H9 (cell line): ENCODE measurements at regions not wholly inside any gene's neighbourhood (a gene's known extent, or its start where the extent isn't known, plus 50 kb on each side); places are given as distances from the start of the nearest gene placed in this dataset.

Experiments
- DNase-seq: peaks from one replicate; pipeline ENCODE4 v3.0.0-alpha.2; 2017
- H2AFZ ChIP-seq: one replicate; pipeline ENCODE4 v1.6.1; 2013; ENCODE audit warnings: mild to moderate bottlenecking, low read length, control low read depth, moderate library complexity
- H2AK5ac ChIP-seq: 2 replicates; pipeline ENCODE4 v1.6.1; 2013; ENCODE audit warnings: low read length, control low read depth, mixed read lengths; ENCODE audit not compliant: insufficient read length
- H2BK120ac ChIP-seq: one replicate; pipeline ENCODE4 v1.6.1; 2013; ENCODE audit warnings: low read depth, mild to moderate bottlenecking, low read length, control low read depth, inconsistent platforms; ENCODE audit not compliant: poor library complexity, severe bottlenecking
- H2BK12ac ChIP-seq: 2 replicates; pipeline ENCODE4 v1.6.1; 2013; ENCODE audit warnings: low read length, control low read depth, mixed read lengths, low read depth; ENCODE audit not compliant: insufficient read length
- H2BK15ac ChIP-seq: 2 replicates; pipeline ENCODE4 v1.6.1; 2013; ENCODE audit warnings: low read depth, low read length, control low read depth
- H2BK20ac ChIP-seq: one replicate; pipeline ENCODE4 v1.6.1; 2013; ENCODE audit warnings: low read depth, mild to moderate bottlenecking, low read length, control low read depth, inconsistent platforms; ENCODE audit not compliant: poor library complexity, severe bottlenecking
- H2BK5ac ChIP-seq: 2 replicates; pipeline ENCODE4 v1.6.1; 2013; ENCODE audit warnings: low read length, control low read depth, mixed read lengths; ENCODE audit not compliant: insufficient read length
- H3K14ac ChIP-seq: 2 replicates; pipeline ENCODE4 v1.6.1; 2013; ENCODE audit warnings: low read length, control low read depth; ENCODE audit not compliant: insufficient read depth
- H3K18ac ChIP-seq: 2 replicates; pipeline ENCODE4 v1.6.1; 2013; ENCODE audit warnings: low read depth, mild to moderate bottlenecking, mixed read lengths, low read length, control low read depth; ENCODE audit not compliant: insufficient read length
- H3K23ac ChIP-seq: 2 replicates; pipeline ENCODE4 v1.6.1; 2013; ENCODE audit warnings: low read length, control low read depth, mixed read lengths, low read depth; ENCODE audit not compliant: insufficient read length
- H3K23me2 ChIP-seq: 2 replicates; pipeline ENCODE4 v1.6.1; 2013; ENCODE audit warnings: low read depth, mild to moderate bottlenecking, mixed read lengths, low read length, control low read depth; ENCODE audit not compliant: insufficient read length, poor library complexity, severe bottlenecking
- H3K27ac ChIP-seq: 2 replicates; pipeline ENCODE4 v1.5.1; 2013; ENCODE audit warnings: low read length, control low read depth, mixed read lengths, low read depth; ENCODE audit not compliant: insufficient read length
- H3K27me3 ChIP-seq: 2 replicates; pipeline ENCODE4 v1.6.1; 2013; ENCODE audit warnings: low read length, control low read depth, inconsistent platforms; ENCODE audit not compliant: insufficient read depth
- H3K4ac ChIP-seq: 2 replicates; pipeline ENCODE4 v1.6.1; 2013; ENCODE audit warnings: low read depth, mild to moderate bottlenecking, control low read depth, inconsistent platforms, low read length, moderate library complexity
- H3K4me1 ChIP-seq: 2 replicates; pipeline ENCODE4 v1.6.1; 2013; ENCODE audit warnings: low read length, control low read depth, inconsistent platforms; ENCODE audit not compliant: insufficient read depth
- H3K4me2 ChIP-seq: 2 replicates; pipeline ENCODE4 v1.6.1; 2013; ENCODE audit warnings: low read length, control low read depth, mixed read lengths; ENCODE audit not compliant: insufficient read length, insufficient read depth
- H3K56ac ChIP-seq: 2 replicates; pipeline ENCODE4 v1.6.1; 2013; ENCODE audit warnings: low read depth, mild to moderate bottlenecking, mixed read lengths, low read length, control low read depth; ENCODE audit not compliant: insufficient read length
- H3K79me1 ChIP-seq: 2 replicates; pipeline ENCODE4 v1.6.1; 2013; ENCODE audit warnings: low read depth, mild to moderate bottlenecking, moderate library complexity, low read length, control low read depth, inconsistent platforms; ENCODE audit not compliant: insufficient read depth, poor library complexity, severe bottlenecking
- H3K79me2 ChIP-seq: 2 replicates; pipeline ENCODE4 v1.6.1; 2013; ENCODE audit warnings: low read length, control low read depth, inconsistent platforms; ENCODE audit not compliant: insufficient read depth
- H3K9ac ChIP-seq: 2 replicates; pipeline ENCODE4 v1.6.1; 2013; ENCODE audit warnings: low read length, control low read depth, mixed read lengths; ENCODE audit not compliant: insufficient read length; ENCODE audit errors: extremely low read depth
- H3K9me3 ChIP-seq: one replicate; pipeline ENCODE4 v1.6.1; 2013; ENCODE audit warnings: low read depth, low read length, inconsistent platforms; ENCODE audit not compliant: control insufficient read depth
- H3T11ph ChIP-seq: one replicate; pipeline ENCODE4 v1.6.1; 2013; ENCODE audit warnings: mild to moderate bottlenecking, low read length, control low read depth, inconsistent platforms
- H4K20me1 ChIP-seq: one replicate; pipeline ENCODE4 v1.6.1; 2013; ENCODE audit not compliant: control insufficient read depth, insufficient read length, insufficient read depth
- H4K5ac ChIP-seq: 2 replicates; pipeline ENCODE4 v1.6.1; 2013; ENCODE audit warnings: low read depth, mild to moderate bottlenecking, mixed read lengths, low read length, control low read depth; ENCODE audit not compliant: insufficient read length
- H4K8ac ChIP-seq: replicated peaks from 2 replicates; pipeline ENCODE4 v1.6.1; 2013; ENCODE audit warnings: low read length, control low read depth, mixed read lengths, low read depth; ENCODE audit not compliant: insufficient read length
- H4K91ac ChIP-seq: 2 replicates; pipeline ENCODE4 v1.6.1; 2013; ENCODE audit warnings: low read depth, mild to moderate bottlenecking, moderate library complexity, mixed read lengths, low read length, control low read depth; ENCODE audit not compliant: insufficient read length
- H3K27ac Mint-ChIP-seq, 3 experiments: 2 replicates in 2 of 3; 3 replicates in 1 of 3; pipeline ENCODE4 v1.8.0; 2020 to 2021; ENCODE audit warnings: mixed read lengths in 3 of 3, mild to moderate bottlenecking in 1 of 3, moderate library complexity in 1 of 3
- H3K27me3 Mint-ChIP-seq: 2 replicates; pipeline ENCODE4 v1.8.0; 2021; ENCODE audit warnings: low read depth, mild to moderate bottlenecking, moderate library complexity, mixed read lengths
- H3K36me3 Mint-ChIP-seq, 3 experiments: 2 replicates in 2 of 3; 3 replicates in 1 of 3; pipeline ENCODE4 v1.8.0; 2020 to 2021; ENCODE audit warnings: low read depth in 3 of 3, mixed read lengths in 3 of 3; ENCODE audit not compliant: insufficient read depth in 1 of 3
- H3K4me1 Mint-ChIP-seq, 2 experiments: 2 replicates each; pipeline ENCODE4 v1.8.0; 2020; ENCODE audit warnings: mixed read lengths in 2 of 2
- H3K4me3 Mint-ChIP-seq, 2 experiments: 2 replicates in 1 of 2; 3 replicates in 1 of 2; pipeline ENCODE4 v1.8.0; 2020 to 2021; ENCODE audit warnings: mild to moderate bottlenecking in 2 of 2, mixed read lengths in 2 of 2, moderate library complexity in 1 of 2
- H3K9me3 Mint-ChIP-seq, 2 experiments: 2 replicates in 1 of 2; 3 replicates in 1 of 2; pipeline ENCODE4 v1.8.0; 2020; ENCODE audit warnings: mild to moderate bottlenecking in 2 of 2, mixed read lengths in 2 of 2, moderate library complexity in 1 of 2
- CTCF ChIP-seq: fragments of 200-600 bp; sonication (generic); conservative IDR thresholded peaks from 3 replicates; pipeline ENCODE4 v1.8.0; 2021; ENCODE audit warnings: antibody characterized with exemption, mild to moderate bottlenecking
- WGBS: extraction: QIAGEN DNeasy Blood & Tissue Kit; methylation state at CpG from one replicate; pipeline ENCODE4 v1.1.7; 2013; ENCODE audit warnings: missing lambda C conversion rate, low lambda C conversion rate, mixed read lengths; ENCODE audit not compliant: insufficient read length; ENCODE audit errors: extremely low coverage; 5-methylcytosine and 5-hydroxymethylcytosine counted together

- H3K23me2 ChIP-seq: no peaks in the 10 kb centered on the region
- H4K20me1 ChIP-seq: no peaks in the 10 kb centered on the region
- no peak for TF ChIP-seq CTCF
- H3K79me2 ChIP-seq: no peaks in the 10 kb centered on the region
- no peak overlapping the region for H3K4me2 ChIP-seq
- no peaks in the 10 kb centered on the region for H3K4me1 ChIP-seq
- Mint-ChIP-seq H3K36me3 (no peaks in the 10 kb centered on the region), H3K27ac (no peak overlapping the region), H3K4me3 (no peak overlapping the region), H3K27me3 (no peaks in the 10 kb centered on the region; the same call in 1 of the 2 replicates), H3K4me1 (no peaks in the 10 kb centered on the region), H3K9me3 (no peaks in the 10 kb centered on the region)
- H3K4ac ChIP-seq: no peak overlapping the region
- no peak overlapping the region for H3K56ac ChIP-seq
- H3K18ac ChIP-seq: no peak overlapping the region
- no peak for DNase-seq
- no peak overlapping the region for H2BK20ac ChIP-seq
- no peak overlapping the region for H2BK15ac ChIP-seq
- H2BK5ac ChIP-seq: no peak overlapping the region
- no peak overlapping the region for H3K14ac ChIP-seq
- no peaks in the 10 kb centered on the region for H3K27me3 ChIP-seq
- WGBS: no CpG with 5 or more reads among the region's 1 CpG
- H3K79me1 ChIP-seq: no peaks in the 10 kb centered on the region
- H4K8ac ChIP-seq: no peak overlapping the region
- no peak overlapping the region for H2AFZ ChIP-seq
- no peak overlapping the region for H3T11ph ChIP-seq
- no peaks in the 10 kb centered on the region for H3K9me3 ChIP-seq
- no peak overlapping the region for H3K27ac ChIP-seq
- H3K9ac ChIP-seq: no peak overlapping the region
- H2BK120ac ChIP-seq: no peak overlapping the region
- H4K5ac ChIP-seq: no peak overlapping the region
- H2AK5ac ChIP-seq: no peak overlapping the region
- H4K91ac ChIP-seq: no peak overlapping the region
- H2BK12ac ChIP-seq: no peak overlapping the region
- H3K23ac ChIP-seq: no peak overlapping the region
Measured at GRCh38 chr5:57626703-57627102, 144.1 kb upstream of the ACTBL2 start.
